HEK293 (cell line): ENCODE measurements at regions not wholly inside any gene's neighbourhood (a gene's known extent, or its start where the extent isn't known, plus 50 kb on each side); places are given as distances from the start of the nearest gene placed in this dataset.

Experiments
- CTCF ChIA-PET: fragments of 350-600 bp; formaldehyde crosslinking; extraction: SDS; loops from one replicate; lab custom pipeline; 2021; ENCODE audit warnings: antibody characterized with exemption; lab: Yijun Ruan, JAX
- POLR2A ChIA-PET: fragments of 300-600 bp; formaldehyde crosslinking; extraction: SDS; loops from one replicate; lab custom pipeline; 2020; ENCODE audit warnings: antibody characterized with exemption, inconsistent platforms; lab: Yijun Ruan, JAX
- H3K27ac ChIP-seq: fragments of 200-500 bp; sonication (Bioruptor generic); 2 replicates; pipeline ENCODE4 v1.5.1; 2014; ENCODE audit warnings: low read depth, low read length, control low read depth, inconsistent platforms; ENCODE audit errors: extremely low read depth
- H3K36me3 ChIP-seq, 2 experiments: fragments of 200-500 bp in 1 of 2; sonication (Bioruptor generic) in 1 of 2; 1 replicate in 1 of 2; 2 replicates in 1 of 2; pipeline ENCODE4 v1.5.1; 2014 to 2017; ENCODE audit warnings: inconsistent platforms in 2 of 2, low read length in 2 of 2; ENCODE audit not compliant: control insufficient read depth in 2 of 2, insufficient read depth in 1 of 2
- H3K4me1 ChIP-seq: fragments of 200-500 bp; sonication (Bioruptor generic); 2 replicates; pipeline ENCODE4 v1.5.1; 2014; ENCODE audit warnings: mild to moderate bottlenecking, low read length, inconsistent platforms; ENCODE audit not compliant: control insufficient read depth, insufficient read depth
- H3K4me3 ChIP-seq: 2 replicates; pipeline ENCODE4 v1.5.1; 2011; ENCODE audit warnings: low read depth, mild to moderate bottlenecking, control low read depth, low read length, moderate library complexity
- H3K9me3 ChIP-seq: fragments of 200-500 bp; sonication (Bioruptor generic); 2 replicates; pipeline ENCODE4 v1.5.1; 2014; ENCODE audit warnings: low read depth, low read length, inconsistent platforms; ENCODE audit not compliant: control insufficient read depth, insufficient read depth
- MYNN ChIP-seq: fragments of 450-650 bp; formaldehyde crosslinking; IDR thresholded peaks from 2 replicates; pipeline ENCODE4 v1.5.1; 2016; ENCODE audit warnings: missing biosample characterization, missing genetic modification characterization, borderline replicate concordance
- OSR2 ChIP-seq: fragments of 450-650 bp; formaldehyde crosslinking; IDR thresholded peaks from 2 replicates; pipeline ENCODE4 v1.5.1; 2016; ENCODE audit warnings: missing biosample characterization, missing genetic modification characterization
- PRDM1 ChIP-seq: fragments of 450-650 bp; formaldehyde crosslinking; IDR thresholded peaks from 2 replicates; pipeline ENCODE4; 2016; ENCODE audit warnings: missing biosample characterization, missing genetic modification characterization
- REPIN1 ChIP-seq: fragments of 450-650 bp; formaldehyde crosslinking; IDR thresholded peaks from 2 replicates; pipeline ENCODE4 v1.5.1; 2017; ENCODE audit warnings: missing biosample characterization, missing genetic modification characterization, low read depth
- SP3 ChIP-seq: fragments of 450-650 bp; formaldehyde crosslinking; IDR thresholded peaks from 2 replicates; pipeline ENCODE4 v1.5.1; 2016; ENCODE audit warnings: missing biosample characterization, missing genetic modification characterization
- WT1 ChIP-seq: fragments of 450-650 bp; formaldehyde crosslinking; IDR thresholded peaks from 2 replicates; pipeline ENCODE4 v1.5.1; 2016; ENCODE audit warnings: missing biosample characterization, missing genetic modification characterization
- ZBTB21 ChIP-seq: fragments of 450-650 bp; formaldehyde crosslinking; IDR thresholded peaks from 2 replicates; pipeline ENCODE4 v1.5.1; 2017; ENCODE audit warnings: missing biosample characterization, missing genetic modification characterization
- ZBTB8A ChIP-seq: fragments of 450-650 bp; formaldehyde crosslinking; IDR thresholded peaks from 2 replicates; pipeline ENCODE4 v1.5.1; 2016; ENCODE audit warnings: missing biosample characterization, missing genetic modification characterization
- ZNF132 ChIP-seq: fragments of 450-650 bp; formaldehyde crosslinking; IDR thresholded peaks from 2 replicates; pipeline ENCODE4 v1.5.1; 2017; ENCODE audit warnings: missing biosample characterization, missing genetic modification characterization, borderline replicate concordance
- ZNF138 ChIP-seq: fragments of 450-650 bp; formaldehyde crosslinking; IDR thresholded peaks from 2 replicates; pipeline ENCODE4 v1.5.1; 2016; ENCODE audit warnings: missing biosample characterization, missing genetic modification characterization, borderline replicate concordance
- ZNF2 ChIP-seq: fragments of 450-650 bp; formaldehyde crosslinking; IDR thresholded peaks from 2 replicates; pipeline ENCODE4 v1.5.1; 2016; ENCODE audit warnings: missing biosample characterization, missing genetic modification characterization
- ZNF223 ChIP-seq: fragments of 450-650 bp; formaldehyde crosslinking; IDR thresholded peaks from 2 replicates; pipeline ENCODE4 v1.5.1; 2016; ENCODE audit warnings: missing biosample characterization, missing genetic modification characterization
- ZNF24 ChIP-seq: fragments of 450-650 bp; formaldehyde crosslinking; IDR thresholded peaks from 2 replicates; pipeline ENCODE4 v1.5.1; 2016; ENCODE audit warnings: missing biosample characterization, missing genetic modification characterization
- ZNF274 ChIP-seq, 2 experiments: fragments of 200-500 bp in 1 of 2; fragments of 450-650 bp in 1 of 2; sonication (Bioruptor generic) in 1 of 2; formaldehyde crosslinking in 1 of 2; IDR thresholded peaks; 2 replicates each; pipeline versions ENCODE4 v1.5.1 to v1.6.1; 2014 to 2016; ENCODE audit warnings: borderline replicate concordance in 1 of 2, inconsistent platforms in 1 of 2, low read length in 1 of 2, missing biosample characterization in 1 of 2, missing genetic modification characterization in 1 of 2
- ZNF354C ChIP-seq: fragments of 450-650 bp; formaldehyde crosslinking; IDR thresholded peaks from 2 replicates; pipeline ENCODE4 v1.5.1; 2016; ENCODE audit warnings: missing biosample characterization, missing genetic modification characterization, low read depth, borderline replicate concordance
- ZNF473 ChIP-seq: fragments of 450-650 bp; formaldehyde crosslinking; IDR thresholded peaks from 2 replicates; pipeline ENCODE4 v1.5.1; 2017; ENCODE audit warnings: missing biosample characterization, missing genetic modification characterization
- ZNF664 ChIP-seq: fragments of 450-650 bp; formaldehyde crosslinking; IDR thresholded peaks from 2 replicates; pipeline ENCODE4 v1.5.1; 2016; ENCODE audit warnings: missing biosample characterization, missing genetic modification characterization
- ZNF670 ChIP-seq: fragments of 450-650 bp; formaldehyde crosslinking; IDR thresholded peaks from 2 replicates; pipeline ENCODE4 v1.5.1; 2016; ENCODE audit warnings: missing biosample characterization, missing genetic modification characterization, low read depth
- ZXDB ChIP-seq: fragments of 450-650 bp; formaldehyde crosslinking; IDR thresholded peaks from 2 replicates; pipeline ENCODE4 v1.5.1; 2016; ENCODE audit warnings: missing biosample characterization, missing genetic modification characterization
- TF ChIP-seq, protein P1 (sequence below): fragments of 450-650 bp; formaldehyde crosslinking; IDR thresholded peaks from 2 replicates; pipeline ENCODE4 v1.5.1; 2016; ENCODE audit warnings: missing biosample characterization, missing genetic modification characterization, low read depth
- TF ChIP-seq, protein P2 (sequence below): fragments of 450-650 bp; formaldehyde crosslinking; IDR thresholded peaks from 2 replicates; pipeline ENCODE4 v1.5.1; 2016; ENCODE audit warnings: missing biosample characterization, missing genetic modification characterization
- TF ChIP-seq, protein P3 (sequence below): fragments of 450-650 bp; formaldehyde crosslinking; IDR thresholded peaks from 2 replicates; pipeline ENCODE4 v1.5.1; 2016; ENCODE audit warnings: missing biosample characterization, missing genetic modification characterization

DNA sequence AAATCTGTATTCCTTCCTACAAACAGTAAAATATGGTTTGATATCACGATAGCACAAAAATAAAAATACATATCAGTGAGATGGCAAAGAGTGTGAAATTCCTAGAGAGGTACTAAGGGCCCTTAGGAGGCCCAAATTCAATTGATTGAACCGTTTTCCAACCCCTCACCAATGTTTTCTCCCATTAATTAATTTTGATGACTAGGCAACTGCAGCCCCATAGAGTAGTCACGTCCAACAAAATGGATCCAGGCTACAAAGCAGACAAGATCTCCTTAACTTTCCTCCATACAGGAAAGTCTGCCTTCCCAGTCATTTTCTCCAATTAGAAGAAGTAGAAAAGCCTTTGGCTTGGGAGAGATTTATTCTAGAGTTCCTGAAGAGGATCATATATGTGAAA lies 193.9 kb downstream of the PLOD2 start:
- Histone ChIP-seq H3K4me1 (no peaks in the 10 kb centered on the region), H3K9me3 (no peaks in the 10 kb centered on the region), H3K36me3 (no peaks in the 10 kb centered on the region), H3K4me3 (no peak overlapping the region), H3K27ac (no peak overlapping the region)
- ChIA-PET POLR2A (no interaction called here), CTCF (no interaction called here)
- TF ChIP-seq ZNF670 (tag by site-specific recombination) (no peak), ZNF223 (tag by site-specific recombination) (no peak), REPIN1 (tag by site-specific recombination) (no peak), ZNF2 (tag by site-specific recombination) (no peak), ZNF274 (IDR thresholded peaks at IDR 0.05; ENCODE audit: low read length) (no peak), ZNF274 (tag by site-specific recombination; IDR thresholded peaks at IDR 0.05; ENCODE audit: borderline replicate concordance) (no peak), ZXDB (tag by site-specific recombination) (no peak), ZNF24 (tag by site-specific recombination) (no peak), ZBTB8A (tag by site-specific recombination) (no peak), ZNF473 (tag by site-specific recombination) (no peak), MYNN (tag by site-specific recombination) (no peak), ZNF138 (tag by site-specific recombination) (no peak), ZNF354C (tag by site-specific recombination) (no peak), OSR2 (tag by site-specific recombination) (no peak), ZNF132 (tag by site-specific recombination) (no peak), ZBTB21 (tag by site-specific recombination) (no peak)
- TF ChIP-seq, protein P1, sequence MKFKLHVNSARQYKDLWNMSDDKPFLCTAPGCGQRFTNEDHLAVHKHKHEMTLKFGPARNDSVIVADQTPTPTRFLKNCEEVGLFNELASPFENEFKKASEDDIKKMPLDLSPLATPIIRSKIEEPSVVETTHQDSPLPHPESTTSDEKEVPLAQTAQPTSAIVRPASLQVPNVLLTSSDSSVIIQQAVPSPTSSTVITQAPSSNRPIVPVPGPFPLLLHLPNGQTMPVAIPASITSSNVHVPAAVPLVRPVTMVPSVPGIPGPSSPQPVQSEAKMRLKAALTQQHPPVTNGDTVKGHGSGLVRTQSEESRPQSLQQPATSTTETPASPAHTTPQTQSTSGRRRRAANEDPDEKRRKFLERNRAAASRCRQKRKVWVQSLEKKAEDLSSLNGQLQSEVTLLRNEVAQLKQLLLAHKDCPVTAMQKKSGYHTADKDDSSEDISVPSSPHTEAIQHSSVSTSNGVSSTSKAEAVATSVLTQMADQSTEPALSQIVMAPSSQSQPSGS: no peak
- TF ChIP-seq, protein P2, sequence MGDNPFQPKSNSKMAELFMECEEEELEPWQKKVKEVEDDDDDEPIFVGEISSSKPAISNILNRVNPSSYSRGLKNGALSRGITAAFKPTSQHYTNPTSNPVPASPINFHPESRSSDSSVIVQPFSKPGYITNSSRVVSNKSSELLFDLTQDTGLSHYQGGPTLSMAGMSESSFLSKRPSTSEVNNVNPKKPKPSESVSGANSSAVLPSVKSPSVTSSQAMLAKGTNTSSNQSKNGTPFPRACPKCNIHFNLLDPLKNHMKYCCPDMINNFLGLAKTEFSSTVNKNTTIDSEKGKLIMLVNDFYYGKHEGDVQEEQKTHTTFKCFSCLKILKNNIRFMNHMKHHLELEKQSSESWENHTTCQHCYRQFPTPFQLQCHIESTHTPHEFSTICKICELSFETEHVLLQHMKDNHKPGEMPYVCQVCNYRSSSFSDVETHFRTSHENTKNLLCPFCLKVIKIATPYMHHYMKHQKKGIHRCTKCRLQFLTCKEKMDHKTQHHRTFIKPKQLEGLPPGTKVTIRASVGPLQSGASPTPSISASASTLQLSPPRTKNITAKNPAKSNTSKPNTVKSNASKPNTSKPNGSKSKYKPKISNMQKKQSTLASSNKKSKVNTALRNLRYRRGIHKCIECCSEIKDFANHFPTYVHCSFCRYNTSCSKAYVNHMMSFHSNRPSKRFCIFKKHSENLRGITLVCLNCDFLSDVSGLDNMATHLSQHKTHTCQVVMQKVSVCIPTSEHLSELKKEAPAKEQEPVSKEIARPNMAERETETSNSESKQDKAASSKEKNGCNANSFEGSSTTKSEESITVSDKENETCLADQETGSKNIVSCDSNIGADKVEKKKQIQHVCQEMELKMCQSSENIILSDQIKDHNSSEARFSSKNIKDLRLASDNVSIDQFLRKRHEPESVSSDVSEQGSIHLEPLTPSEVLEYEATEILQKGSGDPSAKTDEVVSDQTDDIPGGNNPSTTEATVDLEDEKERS (tag by site-specific recombination): no peak
- TF ChIP-seq, protein P3, sequence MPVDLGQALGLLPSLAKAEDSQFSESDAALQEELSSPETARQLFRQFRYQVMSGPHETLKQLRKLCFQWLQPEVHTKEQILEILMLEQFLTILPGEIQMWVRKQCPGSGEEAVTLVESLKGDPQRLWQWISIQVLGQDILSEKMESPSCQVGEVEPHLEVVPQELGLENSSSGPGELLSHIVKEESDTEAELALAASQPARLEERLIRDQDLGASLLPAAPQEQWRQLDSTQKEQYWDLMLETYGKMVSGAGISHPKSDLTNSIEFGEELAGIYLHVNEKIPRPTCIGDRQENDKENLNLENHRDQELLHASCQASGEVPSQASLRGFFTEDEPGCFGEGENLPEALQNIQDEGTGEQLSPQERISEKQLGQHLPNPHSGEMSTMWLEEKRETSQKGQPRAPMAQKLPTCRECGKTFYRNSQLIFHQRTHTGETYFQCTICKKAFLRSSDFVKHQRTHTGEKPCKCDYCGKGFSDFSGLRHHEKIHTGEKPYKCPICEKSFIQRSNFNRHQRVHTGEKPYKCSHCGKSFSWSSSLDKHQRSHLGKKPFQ (tag by site-specific recombination): no peak

DNA sequence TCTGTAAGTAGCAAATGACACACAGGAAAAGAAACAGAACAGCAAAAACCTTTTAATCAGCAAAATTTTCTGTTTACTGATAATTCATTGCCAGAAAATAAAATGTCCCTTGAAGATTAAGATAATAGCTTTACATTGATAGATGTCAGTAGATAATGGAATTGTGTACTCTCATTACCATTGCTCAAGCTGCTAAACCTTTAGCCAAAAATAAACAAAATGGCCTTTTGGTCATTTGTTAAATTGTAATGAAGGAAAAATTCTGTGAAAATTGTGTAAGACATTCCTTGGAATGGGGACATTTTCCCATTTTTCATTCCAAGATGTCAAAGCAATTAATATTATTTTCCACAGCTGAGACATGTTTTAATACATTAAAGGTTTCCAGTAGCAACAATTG lies 189.8 kb downstream of the PLOD2 start:
- ChIA-PET POLR2A (no interaction called here), CTCF (no interaction called here)
- Histone ChIP-seq H3K4me1 (no peaks in the 10 kb centered on the region), H3K27ac (no peak overlapping the region), H3K36me3 (no peaks in the 10 kb centered on the region), H3K4me3 (no peak overlapping the region), H3K9me3 (no peaks in the 10 kb centered on the region)
- no peak for TF ChIP-seq PRDM1 (tag by site-specific recombination)
- TF ChIP-seq ZNF664 (tag by site-specific recombination): no peak
- TF ChIP-seq SP3: no peak
- no peak for TF ChIP-seq WT1
